SH-SY5Y (cell line): ENCODE measurements at regions not wholly inside any gene's neighbourhood (a gene's known extent, or its start where the extent isn't known, plus 50 kb on each side); places are given as distances from the start of the nearest gene placed in this dataset.

Experiments
- GATA2 ChIP-seq: IDR thresholded peaks from 2 replicates; pipeline ENCODE4 v1.6.1; 2011; ENCODE audit warnings: mild to moderate bottlenecking, low read depth, low read length
- GATA3 ChIP-seq: IDR thresholded peaks from 2 replicates; pipeline ENCODE4 v1.6.1; 2011; ENCODE audit warnings: low read depth, mild to moderate bottlenecking, low read length, moderate library complexity

GRCh38 chr2:220424561-220424960 is 797.1 kb downstream of the SLC4A3 start:
- no peak for TF ChIP-seq GATA3
- TF ChIP-seq GATA2 = no peak
